Trophoblast cell (in vitro differentiated cells and primary cell): ENCODE measurements at regions not wholly inside any gene's neighbourhood (a gene's known extent, or its start where the extent isn't known, plus 50 kb on each side); places are given as distances from the start of the nearest gene placed in this dataset.
A peak's percentile ranks its signal among the peaks of the same experiment; 100 is the strongest.

ENCODE experiments used
- DNase-seq, 2 donors: peaks; one replicate each; pipeline ENCODE4 v3.0.0-alpha.2; 2016
- H2AFZ ChIP-seq: 2 replicates; pipeline ENCODE4 v1.6.1; 2013; ENCODE audit warnings: low read length, moderate library complexity, mild to moderate bottlenecking; ENCODE audit not compliant: insufficient read depth, poor library complexity
- H2AK5ac ChIP-seq: 2 replicates; pipeline ENCODE4 v1.6.1; 2013; ENCODE audit warnings: mild to moderate bottlenecking, low read length
- H2BK120ac ChIP-seq: 2 replicates; pipeline ENCODE4 v1.6.1; 2013; ENCODE audit warnings: low read length, mild to moderate bottlenecking, moderate library complexity; ENCODE audit not compliant: insufficient read depth, poor library complexity
- H2BK12ac ChIP-seq: 2 replicates; pipeline ENCODE4 v1.6.1; 2013; ENCODE audit warnings: mild to moderate bottlenecking, low read length, moderate library complexity
- H2BK5ac ChIP-seq: 2 replicates; pipeline ENCODE4 v1.6.1; 2013; ENCODE audit warnings: low read length, low read depth, moderate library complexity, mild to moderate bottlenecking; ENCODE audit not compliant: poor library complexity
- H3K14ac ChIP-seq: 2 replicates; pipeline ENCODE4 v1.6.1; 2013; ENCODE audit warnings: mild to moderate bottlenecking, low read length
- H3K18ac ChIP-seq: 2 replicates; pipeline ENCODE4 v1.6.1; 2013; ENCODE audit warnings: mild to moderate bottlenecking, low read length
- H3K23ac ChIP-seq: 2 replicates; pipeline ENCODE4 v1.6.1; 2013; ENCODE audit warnings: low read length
- H3K27ac ChIP-seq: 2 replicates; pipeline ENCODE4 v1.5.1; 2013; ENCODE audit warnings: low read depth, mild to moderate bottlenecking, inconsistent platforms, low read length, moderate library complexity
- H3K27me3 ChIP-seq: 2 replicates; pipeline ENCODE4 v1.6.1; 2013; ENCODE audit warnings: inconsistent platforms, mild to moderate bottlenecking, low read length, moderate library complexity; ENCODE audit not compliant: insufficient read depth
- H3K36me3 ChIP-seq, 2 experiments: 1 replicate in 1 of 2; 2 replicates in 1 of 2; pipeline ENCODE4 v1.6.1; 2013; ENCODE audit warnings: low read length in 2 of 2, mild to moderate bottlenecking in 2 of 2, moderate library complexity in 1 of 2; ENCODE audit not compliant: insufficient read depth in 2 of 2, control insufficient read depth in 1 of 2
- H3K4ac ChIP-seq: 2 replicates; pipeline ENCODE4 v1.6.1; 2013; ENCODE audit warnings: low read depth, mild to moderate bottlenecking, low read length, moderate library complexity
- H3K4me1 ChIP-seq, 2 experiments: 1 replicate in 1 of 2; 2 replicates in 1 of 2; pipeline ENCODE4 v1.6.1; 2013; ENCODE audit warnings: low read length in 2 of 2, mild to moderate bottlenecking in 2 of 2, moderate library complexity in 1 of 2; ENCODE audit not compliant: insufficient read depth in 2 of 2, control insufficient read depth in 1 of 2
- H3K4me2 ChIP-seq: 2 replicates; pipeline ENCODE4 v1.6.1; 2013; ENCODE audit warnings: inconsistent platforms, mild to moderate bottlenecking, low read length, moderate library complexity
- H3K4me3 ChIP-seq: 2 replicates; pipeline ENCODE4 v1.5.1; 2013; ENCODE audit warnings: mild to moderate bottlenecking, low read depth, low read length, inconsistent platforms
- H3K79me1 ChIP-seq: one replicate; pipeline ENCODE4 v1.6.1; 2013; ENCODE audit warnings: low read length
- H3K79me2 ChIP-seq: 2 replicates; pipeline ENCODE4 v1.6.1; 2013; ENCODE audit warnings: low read length, mild to moderate bottlenecking; ENCODE audit not compliant: control insufficient read depth, insufficient read depth, poor library complexity
- H3K9ac ChIP-seq: 2 replicates; pipeline ENCODE4 v1.6.1; 2013; ENCODE audit warnings: mild to moderate bottlenecking, low read length
- H3K9me3 ChIP-seq: 2 replicates; pipeline ENCODE4 v1.6.1; 2013; ENCODE audit warnings: low read depth, mild to moderate bottlenecking, control low read depth, inconsistent platforms, low read length; ENCODE audit not compliant: insufficient read depth
- H4K12ac ChIP-seq: 2 replicates; pipeline ENCODE4 v1.6.1; 2013; ENCODE audit warnings: low read depth, mild to moderate bottlenecking, low read length, moderate library complexity
- H4K8ac ChIP-seq: 2 replicates; pipeline ENCODE4 v1.6.1; 2013; ENCODE audit warnings: low read depth, mild to moderate bottlenecking, low read length, moderate library complexity
- H4K91ac ChIP-seq: one replicate; pipeline ENCODE4 v1.6.1; 2013; ENCODE audit warnings: low read depth, mild to moderate bottlenecking, low read length, moderate library complexity
- WGBS: extraction: QIAGEN DNeasy Blood & Tissue Kit; methylation state at CpG from one replicate; pipeline ENCODE4 v1.1.7; 2013; ENCODE audit warnings: missing lambda C conversion rate; ENCODE audit not compliant: insufficient read length, insufficient coverage; ENCODE audit errors: extremely low coverage; 5-methylcytosine and 5-hydroxymethylcytosine counted together

DNA sequence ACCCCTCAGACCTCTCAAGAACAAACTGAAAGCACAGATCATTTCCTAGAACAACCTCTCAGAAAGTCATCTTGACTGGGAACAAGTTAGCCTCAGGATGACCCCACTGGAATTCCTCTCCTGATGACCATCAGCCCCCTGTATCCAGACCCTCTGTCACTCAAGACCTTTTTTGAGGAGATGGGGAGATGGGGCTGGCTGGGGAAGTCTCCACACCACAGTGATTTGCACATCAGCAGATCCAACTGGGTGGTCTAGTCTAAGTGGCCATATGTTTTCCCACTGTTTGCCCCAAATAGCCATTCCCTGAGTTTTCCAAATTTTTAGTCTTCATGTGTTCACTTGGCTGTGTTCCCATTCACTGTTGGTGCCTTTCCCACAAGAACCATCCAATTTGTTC lies 452.4 kb upstream of the NPVF start:
- H3K27me3 ChIP-seq = no peaks in the 10 kb centered on the region
- DNase-seq = no peak
- no peak overlapping the region for H3K4me2 ChIP-seq
- no peak overlapping the region for H3K18ac ChIP-seq
- no peak overlapping the region for H3K4ac ChIP-seq
- no peak overlapping the region for H2AFZ ChIP-seq
- H2BK12ac ChIP-seq = peak overlapping the region; percentile 52
- no peaks in the 10 kb centered on the region for H3K4me1 ChIP-seq
- H2AK5ac ChIP-seq = no peak overlapping the region
- no peak overlapping the region for H3K4me3 ChIP-seq
- H4K91ac ChIP-seq = no peak overlapping the region
- no peaks in the 10 kb centered on the region for H3K36me3 ChIP-seq
- no peak overlapping the region for H4K8ac ChIP-seq
- no peaks in the 10 kb centered on the region for H3K79me1 ChIP-seq
- no peak overlapping the region for H2BK5ac ChIP-seq
- no peaks in the 10 kb centered on the region for H3K9me3 ChIP-seq
- H3K23ac ChIP-seq = no peak overlapping the region
- H3K27ac ChIP-seq = no peak overlapping the region
- H4K12ac ChIP-seq = no peak overlapping the region
- H2BK120ac ChIP-seq = no peak overlapping the region
- no peaks in the 10 kb centered on the region for H3K79me2 ChIP-seq
- H3K14ac ChIP-seq = no peak overlapping the region
- no peak overlapping the region for H3K9ac ChIP-seq

DNA sequence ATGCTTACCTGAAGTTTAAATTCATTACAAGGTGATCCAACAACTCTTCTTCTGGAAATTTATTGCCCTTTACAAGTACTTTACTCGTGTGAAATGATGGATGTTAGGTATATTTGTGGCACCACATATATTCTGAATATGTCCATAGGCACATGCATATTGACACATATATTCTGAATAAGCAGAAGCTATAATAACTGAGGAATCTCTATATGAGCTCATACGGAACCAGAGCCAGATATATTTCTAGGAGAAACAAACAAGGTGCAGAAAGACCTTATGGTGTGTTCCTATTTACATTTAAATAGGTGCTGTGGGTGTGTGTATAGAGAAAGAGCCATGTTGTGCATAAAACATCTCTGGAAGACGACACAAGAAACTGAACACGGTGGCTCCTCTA lies 456.1 kb upstream of the NPVF start:
- no peak overlapping the region for H2AK5ac ChIP-seq
- no peak overlapping the region for H3K23ac ChIP-seq
- H4K8ac ChIP-seq = no peak overlapping the region
- H2BK120ac ChIP-seq = no peak overlapping the region
- H3K27ac ChIP-seq = no peak overlapping the region
- H3K79me2 ChIP-seq = no peaks in the 10 kb centered on the region
- H3K9ac ChIP-seq = no peak overlapping the region
- no CpG with 5 or more reads among the region's 4 CpGs for WGBS
- H3K79me1 ChIP-seq = peaks cover 2% of the 10 kb centered on the region
- no peak for DNase-seq
- no peaks in the 10 kb centered on the region for H3K27me3 ChIP-seq
- H2BK12ac ChIP-seq = no peak overlapping the region
- no peak overlapping the region for H4K91ac ChIP-seq
- no peak overlapping the region for H3K18ac ChIP-seq
- no peaks in the 10 kb centered on the region for H3K36me3 ChIP-seq
- H3K4me1 ChIP-seq = peaks cover under 1 to 9% of the 10 kb centered on the region in 2 experiments
- no peak overlapping the region for H3K4me3 ChIP-seq
- H3K4ac ChIP-seq = no peak overlapping the region
- no peak overlapping the region for H4K12ac ChIP-seq
- no peak overlapping the region for H3K14ac ChIP-seq
- H3K4me2 ChIP-seq = no peak overlapping the region
- no peaks in the 10 kb centered on the region for H3K9me3 ChIP-seq
- no peak overlapping the region for H2BK5ac ChIP-seq
- no peak overlapping the region for H2AFZ ChIP-seq

DNA sequence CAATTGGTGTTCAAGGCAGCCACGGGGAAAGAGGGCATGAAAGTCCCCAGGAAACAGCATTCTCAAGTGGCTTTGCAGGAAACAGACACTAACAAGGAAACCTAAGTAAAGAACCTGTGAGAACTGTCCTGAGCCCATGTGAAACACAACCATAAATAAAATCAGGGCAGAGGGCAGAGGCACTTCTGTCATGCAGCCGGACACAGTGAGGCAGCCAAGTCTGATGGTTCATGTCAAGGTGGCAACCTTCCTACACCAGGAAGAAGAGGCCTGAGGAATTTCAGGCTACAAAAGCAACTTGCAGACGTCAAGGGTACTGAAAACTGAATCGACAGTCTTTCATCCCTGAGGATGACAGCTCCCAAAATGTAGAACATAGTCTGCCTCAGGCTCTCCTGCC lies 458.2 kb upstream of the NPVF start:
- H3K4me3 ChIP-seq = no peak overlapping the region
- H4K91ac ChIP-seq = peak overlapping the region; percentile 25
- no peak overlapping the region for H4K8ac ChIP-seq
- H3K79me2 ChIP-seq = no peaks in the 10 kb centered on the region
- no peak overlapping the region for H3K9ac ChIP-seq
- no peaks in the 10 kb centered on the region for H3K36me3 ChIP-seq
- H3K9me3 ChIP-seq = no peaks in the 10 kb centered on the region
- no peak overlapping the region for H2BK5ac ChIP-seq
- H3K27me3 ChIP-seq = no peaks in the 10 kb centered on the region
- WGBS = no CpG with 5 or more reads among the region's 4 CpGs
- H2AFZ ChIP-seq = no peak overlapping the region
- H3K18ac ChIP-seq = no peak overlapping the region
- peak overlapping the region; percentile 61 for H2BK120ac ChIP-seq
- H2AK5ac ChIP-seq = no peak overlapping the region
- H3K14ac ChIP-seq = no peak overlapping the region
- no peak overlapping the region for H3K4ac ChIP-seq
- no peak for DNase-seq
- peaks cover 6% of the 10 kb centered on the region for H3K79me1 ChIP-seq
- no peak overlapping the region for H3K4me2 ChIP-seq
- H2BK12ac ChIP-seq = peak overlapping the region; percentile 6
- peaks cover 5 to 16% of the 10 kb centered on the region in 2 experiments for H3K4me1 ChIP-seq
- no peak overlapping the region for H4K12ac ChIP-seq
- H3K27ac ChIP-seq = no peak overlapping the region
- no peak overlapping the region for H3K23ac ChIP-seq

GRCh38 chr7:25694211-25694610 lies 457.8 kb upstream of the NFE2L3 start:
- Histone ChIP-seq H3K4me1 (peaks cover 5 to 8% of the 10 kb centered on the region in 2 experiments), H2AFZ (no peak overlapping the region), H4K12ac (no peak overlapping the region), H3K4ac (no peak overlapping the region), H3K9me3 (no peaks in the 10 kb centered on the region), H3K9ac (no peak overlapping the region), H3K18ac (no peak overlapping the region), H2AK5ac (no peak overlapping the region), H3K27me3 (no peaks in the 10 kb centered on the region), H3K27ac (no peak overlapping the region), H3K23ac (no peak overlapping the region), H3K4me3 (no peak overlapping the region), H3K79me2 (no peaks in the 10 kb centered on the region), H3K79me1 (peaks cover 5% of the 10 kb centered on the region), H3K14ac (no peak overlapping the region), H4K8ac (no peak overlapping the region), H4K91ac (no peak overlapping the region), H2BK120ac (no peak overlapping the region), H2BK12ac (no peak overlapping the region), H3K4me2 (no peak overlapping the region), H2BK5ac (no peak overlapping the region), H3K36me3 (no peaks in the 10 kb centered on the region)
- DNase-seq = no peak
- no CpG with 5 or more reads among the region's 2 CpGs for WGBS
